RWPE2 (cell line): ENCODE measurements at regions not wholly inside any gene's neighbourhood (a gene's known extent, or its start where the extent isn't known, plus 50 kb on each side); places are given as distances from the start of the nearest gene placed in this dataset.

Experiments used
- ATAC-seq: fragments of 200-7000 bp; cut with Tn5 transposase; 3 replicates; pipeline ENCODE4 v1.9.1; 2021; ENCODE audit warnings: low read depth
- DNase-seq: peaks from one replicate; pipeline ENCODE4 v3.0.0-alpha.2; 2020; ENCODE audit warnings: low spot score
- H3K27ac ChIP-seq: fragments of 450-650 bp; 2 replicates; pipeline ENCODE4 v1.5.1; 2017; ENCODE audit warnings: mild to moderate bottlenecking; ENCODE audit not compliant: poor library complexity, severe bottlenecking
- H3K27me3 ChIP-seq: fragments of 250-450 bp; sonication (Bioruptor Pico); 2 replicates; pipeline ENCODE4 v1.5.1; 2021; ENCODE audit warnings: mild to moderate bottlenecking, moderate library complexity; ENCODE audit not compliant: insufficient read depth, poor library complexity, severe bottlenecking
- H3K36me3 ChIP-seq: fragments of 250-450 bp; sonication (Bioruptor Pico); 2 replicates; pipeline ENCODE4 v1.5.1; 2020; ENCODE audit warnings: low read depth, mild to moderate bottlenecking, moderate library complexity
- H3K4me1 ChIP-seq: fragments of 250-450 bp; sonication (Bioruptor Pico); 2 replicates; pipeline ENCODE4 v1.5.1; 2021; ENCODE audit warnings: mild to moderate bottlenecking, moderate library complexity; ENCODE audit not compliant: insufficient read depth, poor library complexity, severe bottlenecking
- H3K4me3 ChIP-seq: fragments of 250-450 bp; sonication (Bioruptor Pico); 2 replicates; pipeline ENCODE4 v1.5.1; 2021; ENCODE audit warnings: mild to moderate bottlenecking, moderate library complexity; ENCODE audit not compliant: severe bottlenecking
- H3K9me3 ChIP-seq: fragments of 250-450 bp; sonication (Bioruptor Pico); 2 replicates; pipeline ENCODE4 v1.5.1; 2021; ENCODE audit warnings: mild to moderate bottlenecking, moderate library complexity; ENCODE audit not compliant: severe bottlenecking
- TF ChIP-seq, protein P1 (sequence below): fragments of 450-650 bp; IDR thresholded peaks from one replicate; pipeline ENCODE4 v1.5.1; 2017; ENCODE audit warnings: mild to moderate bottlenecking, moderate library complexity; ENCODE audit not compliant: poor library complexity, severe bottlenecking

DNA sequence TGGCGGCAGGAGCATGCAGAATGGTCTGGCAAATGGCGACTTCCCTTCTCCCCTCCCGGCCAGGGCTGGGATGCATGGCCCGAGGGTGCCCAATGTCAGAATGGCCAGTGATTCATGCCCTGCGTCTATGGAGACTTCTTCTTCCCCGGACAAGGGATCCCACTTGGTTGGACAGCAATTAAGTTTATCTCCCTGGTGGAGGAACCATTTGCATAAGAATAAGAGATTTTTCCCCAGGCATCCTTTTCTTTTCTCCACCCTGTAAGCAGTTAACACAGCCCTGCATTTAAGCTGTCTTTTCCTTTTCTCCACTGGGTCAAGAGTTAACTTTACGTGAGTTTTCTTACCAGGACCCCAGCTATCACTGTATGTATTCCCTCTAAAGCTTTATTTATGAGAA is 856.6 kb downstream of the GLUD2 start:
- H3K27ac ChIP-seq = no peak overlapping the region

GRCh38 chrX:121921258-121921657 is 873.8 kb downstream of the GLUD2 start:
- Histone ChIP-seq H3K4me1 (no peaks in the 10 kb centered on the region), H3K4me3 (no peak overlapping the region), H3K9me3 (no peaks in the 10 kb centered on the region), H3K27ac (no peak overlapping the region), H3K36me3 (no peaks in the 10 kb centered on the region), H3K27me3 (no peaks in the 10 kb centered on the region)
- TF ChIP-seq, protein P1, sequence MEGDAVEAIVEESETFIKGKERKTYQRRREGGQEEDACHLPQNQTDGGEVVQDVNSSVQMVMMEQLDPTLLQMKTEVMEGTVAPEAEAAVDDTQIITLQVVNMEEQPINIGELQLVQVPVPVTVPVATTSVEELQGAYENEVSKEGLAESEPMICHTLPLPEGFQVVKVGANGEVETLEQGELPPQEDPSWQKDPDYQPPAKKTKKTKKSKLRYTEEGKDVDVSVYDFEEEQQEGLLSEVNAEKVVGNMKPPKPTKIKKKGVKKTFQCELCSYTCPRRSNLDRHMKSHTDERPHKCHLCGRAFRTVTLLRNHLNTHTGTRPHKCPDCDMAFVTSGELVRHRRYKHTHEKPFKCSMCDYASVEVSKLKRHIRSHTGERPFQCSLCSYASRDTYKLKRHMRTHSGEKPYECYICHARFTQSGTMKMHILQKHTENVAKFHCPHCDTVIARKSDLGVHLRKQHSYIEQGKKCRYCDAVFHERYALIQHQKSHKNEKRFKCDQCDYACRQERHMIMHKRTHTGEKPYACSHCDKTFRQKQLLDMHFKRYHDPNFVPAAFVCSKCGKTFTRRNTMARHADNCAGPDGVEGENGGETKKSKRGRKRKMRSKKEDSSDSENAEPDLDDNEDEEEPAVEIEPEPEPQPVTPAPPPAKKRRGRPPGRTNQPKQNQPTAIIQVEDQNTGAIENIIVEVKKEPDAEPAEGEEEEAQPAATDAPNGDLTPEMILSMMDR = no peak
- DNase-seq = no peak
- ATAC-seq = no peak

More for the DNA sequence above, 856.6 kb downstream of the GLUD2 start:
- DNase-seq (no peak), ATAC-seq (no peak)
- no peaks in the 10 kb centered on the region for H3K9me3 ChIP-seq
- H3K4me1 ChIP-seq = no peaks in the 10 kb centered on the region
- H3K36me3 ChIP-seq = no peaks in the 10 kb centered on the region
- H3K27me3 ChIP-seq = no peaks in the 10 kb centered on the region
- TF ChIP-seq, protein P1 = no peak
- H3K4me3 ChIP-seq = no peak overlapping the region

- no peak overlapping the region for H3K4me3 ChIP-seq
- ATAC-seq = no peak
- TF ChIP-seq, protein P1 = no peak
- H3K36me3 ChIP-seq = no peaks in the 10 kb centered on the region
- H3K9me3 ChIP-seq = no peaks in the 10 kb centered on the region
- no peaks in the 10 kb centered on the region for H3K27me3 ChIP-seq
- no peak for DNase-seq
- H3K4me1 ChIP-seq = no peaks in the 10 kb centered on the region
- H3K27ac ChIP-seq = no peak overlapping the region
These were observed 884.2 kb downstream of the GLUD2 start for GRCh38 chrX:121931567-121931966.

GRCh38 chrX:121932688-121933087 is 885.3 kb downstream of the GLUD2 start:
- DNase-seq (no peak), ATAC-seq (no peak)
- no peaks in the 10 kb centered on the region for H3K4me1 ChIP-seq
- H3K27me3 ChIP-seq = no peaks in the 10 kb centered on the region
- H3K4me3 ChIP-seq = no peak overlapping the region
- no peaks in the 10 kb centered on the region for H3K9me3 ChIP-seq
- TF ChIP-seq, protein P1 = no peak
- H3K27ac ChIP-seq = no peak overlapping the region
- no peaks in the 10 kb centered on the region for H3K36me3 ChIP-seq

DNA sequence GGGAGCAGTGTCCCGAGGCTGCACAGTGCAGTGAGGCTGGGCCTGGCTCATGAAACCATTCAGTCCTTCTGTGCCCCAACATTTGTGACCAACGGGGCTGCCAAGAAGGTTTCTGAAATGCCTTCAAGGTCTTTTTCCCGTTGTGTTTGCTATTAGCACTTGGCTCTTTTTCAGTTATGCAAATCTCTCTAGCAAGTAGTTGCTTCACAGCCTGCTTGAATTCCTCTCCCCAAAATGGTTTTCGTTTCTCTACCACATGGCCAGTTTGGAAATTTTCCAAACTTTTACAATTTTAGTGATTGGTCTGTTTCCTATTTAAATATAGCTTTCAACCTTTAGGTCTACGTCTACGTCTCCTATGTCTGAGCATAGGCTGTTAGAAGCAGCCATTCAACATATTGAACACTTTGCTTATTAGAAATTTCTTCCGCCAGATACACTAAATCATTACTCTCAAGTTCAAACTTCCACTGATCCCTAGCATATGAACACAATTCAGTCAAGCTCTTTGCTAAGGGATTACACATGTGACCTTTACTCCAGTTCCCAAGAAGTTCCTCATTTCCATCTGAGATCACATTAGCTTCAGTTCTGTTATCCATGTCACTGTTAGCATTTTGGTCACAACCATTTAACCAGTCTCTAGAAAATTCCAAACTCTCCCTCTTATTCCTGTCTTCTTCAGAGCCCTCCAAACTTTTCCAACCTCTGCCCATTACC is 901.8 kb downstream of the GLUD2 start:
- Histone ChIP-seq H3K4me1 (no peaks in the 10 kb centered on the region), H3K27ac (no peak overlapping the region), H3K9me3 (no peaks in the 10 kb centered on the region), H3K27me3 (no peaks in the 10 kb centered on the region), H3K4me3 (no peak overlapping the region), H3K36me3 (no peaks in the 10 kb centered on the region)
- TF ChIP-seq, protein P1 = no peak
- DNase-seq = no peak
- no peak for ATAC-seq
